ENCODE measurements at regions not wholly inside any gene's neighbourhood (a gene's known extent, or its start where the extent isn't known, plus 50 kb on each side); places are given as distances from the start of the nearest gene placed in this dataset.

GRCh38 chr10:113493882-113494301 is 59.0 kb upstream of the HABP2 start:
- Histone ChIP-seq H3F3A (ENCODE audit: insufficient read depth, low read length, poor library complexity, severe bottlenecking) (no peaks in the 10 kb centered on the region), H3K9me3 (ENCODE audit: low read length) (no peaks in the 10 kb centered on the region), H3K36me3 (ENCODE audit: insufficient read depth, low read length) (no peaks in the 10 kb centered on the region), H4K20me1 (ENCODE audit: insufficient read depth) (no peaks in the 10 kb centered on the region), H3K4me3 (ENCODE audit: low read length) (no peak overlapping the region), H3K79me2 (replicated peaks; ENCODE audit: insufficient read depth, low read length) (no peaks in the 10 kb centered on the region), H3K9me2 (ENCODE audit: insufficient read depth, low read length) (no peaks in the 10 kb centered on the region), H3K27me3 (ENCODE audit: insufficient read depth, low read depth, low read length) (no peaks in the 10 kb centered on the region), H2AFZ (ENCODE audit: low read depth, low read length) (no peak overlapping the region), H3K27ac (ENCODE audit: low read length) (no peak overlapping the region), H3K9ac (ENCODE audit: low read length) (no peak overlapping the region), H3K4me2 (ENCODE audit: low read length) (no peak overlapping the region)
- TF ChIP-seq EZH2 (IDR thresholded peaks at IDR 0.05; ENCODE audit: borderline replicate concordance, insufficient read depth, low read length, poor library complexity, severe bottlenecking) (no peak), EP300 (conservative IDR thresholded peaks at IDR 0.05; ENCODE audit: poor library complexity, severe bottlenecking) (no peak), SMC3 (conservative IDR thresholded peaks at IDR 0.05; ENCODE audit: poor library complexity) (no peak)
- TF ChIP-seq, protein P1, sequence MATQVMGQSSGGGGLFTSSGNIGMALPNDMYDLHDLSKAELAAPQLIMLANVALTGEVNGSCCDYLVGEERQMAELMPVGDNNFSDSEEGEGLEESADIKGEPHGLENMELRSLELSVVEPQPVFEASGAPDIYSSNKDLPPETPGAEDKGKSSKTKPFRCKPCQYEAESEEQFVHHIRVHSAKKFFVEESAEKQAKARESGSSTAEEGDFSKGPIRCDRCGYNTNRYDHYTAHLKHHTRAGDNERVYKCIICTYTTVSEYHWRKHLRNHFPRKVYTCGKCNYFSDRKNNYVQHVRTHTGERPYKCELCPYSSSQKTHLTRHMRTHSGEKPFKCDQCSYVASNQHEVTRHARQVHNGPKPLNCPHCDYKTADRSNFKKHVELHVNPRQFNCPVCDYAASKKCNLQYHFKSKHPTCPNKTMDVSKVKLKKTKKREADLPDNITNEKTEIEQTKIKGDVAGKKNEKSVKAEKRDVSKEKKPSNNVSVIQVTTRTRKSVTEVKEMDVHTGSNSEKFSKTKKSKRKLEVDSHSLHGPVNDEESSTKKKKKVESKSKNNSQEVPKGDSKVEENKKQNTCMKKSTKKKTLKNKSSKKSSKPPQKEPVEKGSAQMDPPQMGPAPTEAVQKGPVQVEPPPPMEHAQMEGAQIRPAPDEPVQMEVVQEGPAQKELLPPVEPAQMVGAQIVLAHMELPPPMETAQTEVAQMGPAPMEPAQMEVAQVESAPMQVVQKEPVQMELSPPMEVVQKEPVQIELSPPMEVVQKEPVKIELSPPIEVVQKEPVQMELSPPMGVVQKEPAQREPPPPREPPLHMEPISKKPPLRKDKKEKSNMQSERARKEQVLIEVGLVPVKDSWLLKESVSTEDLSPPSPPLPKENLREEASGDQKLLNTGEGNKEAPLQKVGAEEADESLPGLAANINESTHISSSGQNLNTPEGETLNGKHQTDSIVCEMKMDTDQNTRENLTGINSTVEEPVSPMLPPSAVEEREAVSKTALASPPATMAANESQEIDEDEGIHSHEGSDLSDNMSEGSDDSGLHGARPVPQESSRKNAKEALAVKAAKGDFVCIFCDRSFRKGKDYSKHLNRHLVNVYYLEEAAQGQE (IDR thresholded peaks at IDR 0.05; ENCODE audit: borderline replicate concordance), result no peak

DNA sequence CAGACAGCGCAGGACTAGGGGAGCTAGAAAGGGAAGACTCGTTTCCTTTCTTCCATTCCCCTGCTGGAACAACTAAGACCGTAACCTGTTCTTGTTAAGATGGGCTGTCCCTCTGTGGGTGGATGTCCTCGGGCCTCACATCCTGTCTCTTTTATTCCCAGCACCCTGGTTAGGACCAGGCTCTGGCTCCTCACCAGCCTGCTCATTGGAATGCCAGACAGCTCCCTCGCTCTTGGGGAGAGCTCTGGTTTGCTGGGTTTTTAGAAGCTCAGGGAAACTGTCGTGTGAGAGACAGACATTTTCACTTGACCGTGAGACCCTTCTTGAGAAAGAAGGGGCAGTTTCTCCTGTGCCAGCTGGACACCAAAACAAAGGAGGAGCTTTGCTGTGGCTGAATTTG is 58.1 kb upstream of the HABP2 start:
- Histone ChIP-seq H3K9me2 (ENCODE audit: insufficient read depth, low read length) (no peaks in the 10 kb centered on the region), H3K4me2 (ENCODE audit: low read length) (no peak overlapping the region), H3K27me3 (ENCODE audit: insufficient read depth, low read depth, low read length) (no peaks in the 10 kb centered on the region), H2AFZ (ENCODE audit: low read depth, low read length) (no peak overlapping the region), H3K4me3 (ENCODE audit: low read length) (no peak overlapping the region), H3K27ac (ENCODE audit: low read length) (no peak overlapping the region), H3K79me2 (replicated peaks; ENCODE audit: insufficient read depth, low read length) (no peaks in the 10 kb centered on the region), H3F3A (ENCODE audit: insufficient read depth, low read length, poor library complexity, severe bottlenecking) (no peaks in the 10 kb centered on the region), H4K20me1 (ENCODE audit: insufficient read depth) (no peaks in the 10 kb centered on the region), H3K9me3 (ENCODE audit: low read length) (no peaks in the 10 kb centered on the region), H3K9ac (ENCODE audit: low read length) (no peak overlapping the region), H3K36me3 (ENCODE audit: insufficient read depth, low read length) (no peaks in the 10 kb centered on the region)
- TF ChIP-seq EP300 (conservative IDR thresholded peaks at IDR 0.05; ENCODE audit: poor library complexity, severe bottlenecking) (no peak), SMC3 (conservative IDR thresholded peaks at IDR 0.05; ENCODE audit: poor library complexity) (no peak), RAD21 (conservative IDR thresholded peaks at IDR 0.05) (no peak), TAF1 (IDR thresholded peaks at IDR 0.05; ENCODE audit: low read depth) (no peak), MXI1 (conservative IDR thresholded peaks at IDR 0.05; ENCODE audit: poor library complexity, severe bottlenecking) (no peak), CTCF (IDR thresholded peaks at IDR 0.05; ENCODE audit: poor library complexity, severe bottlenecking) (no peak), EZH2 (IDR thresholded peaks at IDR 0.05; ENCODE audit: borderline replicate concordance, insufficient read depth, low read length, poor library complexity, severe bottlenecking) (no peak), POLR2AphosphoS5 (IDR thresholded peaks at IDR 0.05) (no peak)
- TF ChIP-seq, protein P1 (IDR thresholded peaks at IDR 0.05; ENCODE audit: borderline replicate concordance), result no peak
